HPDE6-E6E7 (cell line): ENCODE measurements at regions not wholly inside any gene's neighbourhood (a gene's known extent, or its start where the extent isn't known, plus 50 kb on each side); places are given as distances from the start of the nearest gene placed in this dataset.
"Not testable (repeated sequence)": the region's sequence is repeated elsewhere in the genome, so short reads cannot be mapped to it uniquely, and the experiment has no call there.

ENCODE experiments used
- DNase-seq: peaks from one replicate; pipeline ENCODE4 v3.0.0; 2011; ENCODE audit warnings: missing footprints; ENCODE audit errors: extremely low spot score

GRCh38 chr4:159736411-159736810, 633.5 kb downstream of the RAPGEF2 start:
- no peak for DNase-seq

DNA sequence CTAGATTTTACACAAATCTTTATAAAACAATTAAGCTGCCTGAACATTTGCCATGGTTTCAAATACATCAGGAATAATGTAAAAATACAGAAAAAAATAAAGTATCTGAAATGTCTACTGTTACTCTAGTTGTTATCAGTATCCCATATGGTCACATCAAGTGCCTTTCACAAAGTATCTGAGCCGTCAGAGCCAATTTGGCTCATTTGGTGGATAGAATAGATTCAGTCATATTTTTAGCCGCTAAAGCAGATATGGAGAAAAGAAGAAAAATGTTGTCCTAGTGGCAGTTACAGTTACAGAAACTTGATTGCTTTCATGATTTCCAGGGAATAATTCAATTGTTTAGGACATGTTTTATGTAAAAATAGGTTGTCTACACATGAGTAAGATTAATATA, 641.1 kb downstream of the RAPGEF2 start:
- no peak for DNase-seq

DNA sequence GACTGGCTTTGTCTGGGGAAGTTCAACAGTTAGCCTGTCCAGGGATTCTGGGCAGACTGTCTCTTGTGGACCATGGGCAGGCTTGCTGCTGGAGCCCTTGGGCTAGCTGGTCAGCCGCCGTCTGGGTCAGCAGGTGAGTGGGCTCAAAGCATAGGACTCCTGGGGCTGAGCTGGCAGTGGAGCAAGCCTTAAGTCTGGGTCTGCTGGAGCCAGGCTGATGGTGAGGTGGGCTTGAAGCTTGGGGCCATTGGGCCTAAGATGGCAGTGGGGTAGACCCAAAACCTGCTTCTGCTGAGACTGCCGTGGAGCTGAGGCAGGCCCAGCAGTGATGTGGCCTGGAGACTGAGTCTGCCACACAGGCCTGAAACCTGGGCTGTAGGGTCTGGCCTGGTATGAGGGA, 645.1 kb downstream of the RAPGEF2 start:
- DNase-seq, result no peak

GRCh38 chr4:159748834-159749444, 646.1 kb downstream of the RAPGEF2 start:
- DNase-seq, result no peak

- DNase-seq, result no peak
These were observed 654.6 kb downstream of the RAPGEF2 start for GRCh38 chr4:159757499-159757898.

DNA sequence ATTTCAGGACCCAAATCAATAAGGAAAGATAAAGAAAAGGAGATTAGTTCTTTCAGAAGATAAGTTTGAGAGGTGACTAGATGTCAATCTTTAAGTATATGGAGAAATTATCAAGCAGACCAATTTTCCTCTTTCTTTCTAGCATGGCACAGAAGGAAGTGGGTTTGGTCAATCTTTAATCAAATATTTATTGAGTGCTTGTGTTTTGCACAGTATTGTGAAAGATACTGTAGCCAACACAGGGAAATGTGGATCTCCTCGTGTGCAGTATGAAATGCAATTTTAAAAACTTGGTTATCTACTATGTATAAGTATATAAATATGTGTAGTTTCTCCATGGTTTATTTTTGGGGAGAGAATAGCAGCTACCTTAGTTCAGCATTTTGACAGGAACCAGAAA, 655.2 kb downstream of the RAPGEF2 start:
- DNase-seq, result no peak

- DNase-seq, result no peak
These were observed 659.8 kb downstream of the RAPGEF2 start for GRCh38 chr4:159762672-159763071.

- DNase-seq, result peak; percentile 15
These were observed 661.6 kb downstream of the RAPGEF2 start for GRCh38 chr4:159764343-159764952.

DNA sequence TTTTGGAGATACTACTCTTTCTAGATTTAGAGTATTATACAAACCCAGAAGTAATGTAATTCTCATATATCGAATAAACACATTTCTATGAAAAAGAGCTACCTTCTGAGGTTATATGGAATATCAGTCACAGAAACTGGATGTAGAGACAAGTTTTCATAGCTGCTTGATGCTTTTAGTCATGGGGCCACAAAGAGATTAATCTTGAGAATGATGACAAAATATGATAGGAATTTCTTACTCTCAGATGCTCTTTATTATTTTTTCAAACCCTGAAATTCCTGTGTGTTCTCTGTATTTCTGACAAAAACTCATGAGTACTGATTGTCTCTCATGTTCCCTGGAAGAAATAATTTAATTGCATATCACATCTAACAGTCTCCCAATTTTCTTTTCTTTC, 662.5 kb downstream of the RAPGEF2 start:
- no peak for DNase-seq

DNA sequence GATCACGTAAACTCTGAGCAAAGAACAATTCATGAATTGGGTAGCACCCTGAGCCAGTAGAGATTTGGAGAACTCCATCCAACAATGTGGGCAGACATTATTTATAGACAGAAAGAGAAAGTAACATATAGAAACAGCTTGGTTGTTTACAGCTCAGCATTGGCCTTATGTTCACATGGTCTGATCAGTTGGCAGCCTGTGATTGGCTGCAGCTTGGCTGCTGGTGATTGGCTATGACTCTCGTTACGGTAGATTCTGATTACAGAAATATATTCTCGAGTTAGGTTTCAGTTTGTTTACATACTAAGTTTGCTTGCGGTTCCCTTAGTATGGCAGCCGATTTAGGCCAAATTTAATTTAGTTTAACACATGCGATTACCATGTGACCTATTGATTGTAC, 663.4 kb downstream of the RAPGEF2 start:
- DNase-seq, result no peak

GRCh38 chr4:159767406-159767805, 664.5 kb downstream of the RAPGEF2 start:
- DNase-seq, result no peak

DNA sequence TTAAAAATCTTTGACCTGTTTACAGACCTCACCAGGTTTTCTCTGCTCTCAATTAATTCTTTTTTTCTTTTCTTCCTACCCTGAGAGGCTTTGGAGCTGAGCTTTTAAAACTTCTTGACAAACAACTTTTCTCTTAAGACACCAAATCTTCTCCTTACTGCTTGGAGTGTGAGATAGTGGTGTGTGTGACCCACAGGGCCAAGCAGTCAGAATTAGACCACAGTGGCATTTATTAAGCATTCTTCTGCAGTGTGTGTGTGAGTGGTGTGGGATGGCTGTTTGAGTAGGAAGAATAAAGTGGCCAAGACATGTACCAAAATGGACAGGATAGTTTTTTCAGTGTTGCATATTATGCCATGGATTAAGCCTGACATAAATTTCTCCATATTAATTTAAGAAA, 665.1 kb downstream of the RAPGEF2 start:
- no peak for DNase-seq

GRCh38 chr4:159770401-159770800, 667.5 kb downstream of the RAPGEF2 start:
- DNase-seq, result no peak

DNA sequence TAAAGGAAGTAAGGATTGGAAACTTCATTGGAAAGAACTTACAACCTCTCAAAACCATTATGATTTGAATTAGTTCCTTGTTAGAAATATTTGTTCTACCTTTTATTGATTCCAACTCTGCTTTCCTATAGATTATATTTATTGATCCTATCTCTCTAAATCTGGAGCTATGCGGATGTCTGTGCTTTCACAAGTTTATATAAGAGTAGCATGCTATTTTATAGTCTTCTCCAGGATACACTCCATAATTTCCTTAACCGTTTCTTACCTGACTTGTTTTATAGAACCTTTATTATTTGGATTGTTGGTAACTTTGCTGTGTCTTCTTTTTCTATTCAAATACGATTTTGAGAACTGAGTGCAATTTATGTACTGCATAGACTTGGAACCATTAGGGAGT, 668.1 kb downstream of the RAPGEF2 start:
- DNase-seq, result no peak

DNA sequence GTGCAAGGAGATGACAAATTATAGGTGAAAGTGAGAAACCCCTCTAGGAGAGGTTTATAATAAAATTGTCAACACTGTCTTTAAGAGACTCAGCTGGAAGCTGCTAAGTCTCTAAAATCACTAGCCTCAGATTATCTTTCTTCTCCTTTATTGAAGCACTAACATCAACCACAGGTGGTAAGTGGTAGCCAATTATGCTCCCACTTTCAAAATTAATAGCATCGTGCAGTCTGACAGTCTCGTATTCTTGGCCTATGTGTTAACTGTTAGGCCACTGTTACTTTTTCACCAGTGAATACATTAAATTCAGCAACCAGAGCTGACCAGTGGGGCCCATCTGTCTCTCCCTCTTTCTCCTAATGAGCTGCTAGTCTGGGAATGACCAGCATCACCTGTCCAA, 674.1 kb downstream of the RAPGEF2 start:
- DNase-seq, result no peak

DNA sequence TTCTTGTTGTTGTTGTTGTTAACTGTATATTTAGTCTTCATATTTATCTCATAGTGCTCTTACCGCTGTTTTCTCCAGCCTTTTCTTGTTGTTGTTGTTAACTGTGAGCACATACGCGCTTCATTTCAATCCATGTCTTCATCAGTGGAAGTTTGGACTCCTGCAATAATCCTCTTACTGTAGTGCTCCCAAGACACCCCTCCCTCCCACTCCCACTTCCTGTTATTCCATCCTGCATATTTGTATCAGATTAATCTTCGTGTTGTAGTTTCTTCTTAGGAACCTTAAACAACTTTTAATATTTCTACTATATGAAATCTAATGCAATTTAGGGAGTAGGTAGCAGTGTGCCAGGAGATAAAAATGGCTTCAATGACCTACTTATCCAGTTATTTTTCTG, 674.8 kb downstream of the RAPGEF2 start:
- no peak for DNase-seq

DNA sequence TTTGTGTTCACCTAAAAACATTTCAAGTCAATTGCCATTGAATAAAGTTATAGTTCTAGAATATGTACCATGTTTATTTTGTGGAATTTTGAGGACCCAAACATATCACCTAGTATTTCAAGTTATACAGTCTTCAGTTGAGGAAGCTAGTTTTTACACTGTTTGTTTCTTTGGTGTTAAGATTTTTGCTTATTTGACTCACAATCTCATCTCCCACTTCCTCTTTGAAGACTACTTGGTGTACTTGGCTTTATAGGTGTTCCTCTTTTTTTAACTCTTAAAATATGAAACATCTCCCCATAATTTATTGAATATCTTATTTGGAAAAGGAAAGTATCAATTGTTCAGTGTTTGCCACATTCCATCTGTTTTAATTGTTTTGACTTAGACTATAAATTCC, 675.4 kb downstream of the RAPGEF2 start:
- no peak for DNase-seq

DNA sequence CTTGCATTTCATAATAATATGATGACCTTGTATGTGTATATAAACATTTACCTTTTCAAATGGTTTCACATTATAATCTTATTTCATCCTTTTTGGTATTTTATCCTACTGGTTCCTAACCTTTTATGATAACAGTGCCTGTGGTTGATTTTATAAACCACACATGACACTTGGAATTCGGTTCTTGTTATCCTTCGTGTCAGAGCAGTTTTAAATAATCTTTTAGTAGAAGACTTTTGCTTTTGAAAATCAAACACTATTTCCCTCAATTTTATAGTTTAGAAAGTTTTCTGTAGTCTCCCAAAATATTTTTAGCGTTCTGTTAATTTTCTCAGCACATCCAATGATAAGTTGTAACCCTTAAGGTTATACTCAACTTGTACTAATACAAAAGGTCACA, 676.8 kb downstream of the RAPGEF2 start:
- DNase-seq, result no peak

- no peak for DNase-seq
These were observed 677.5 kb downstream of the RAPGEF2 start for GRCh38 chr4:159780196-159780922.

DNA sequence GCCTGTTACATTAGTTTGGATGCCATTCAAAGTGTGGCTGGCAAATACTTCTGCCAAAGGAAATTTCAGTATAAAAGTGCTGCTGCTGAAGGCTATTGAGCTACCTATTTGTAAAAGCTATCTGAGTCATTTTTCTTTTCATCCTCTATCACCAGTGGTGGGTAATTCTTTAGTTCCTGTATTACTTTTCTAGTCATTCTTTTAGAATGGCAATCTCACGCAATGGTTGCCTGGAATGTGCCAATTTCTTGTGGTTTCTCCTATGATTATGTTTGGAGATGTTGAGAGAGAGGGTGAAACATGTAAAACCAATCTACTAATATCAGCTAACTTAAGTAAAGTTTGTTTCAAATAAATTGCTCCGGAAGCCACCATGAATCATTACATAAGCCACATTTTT, 685.0 kb downstream of the RAPGEF2 start:
- no peak for DNase-seq

DNA sequence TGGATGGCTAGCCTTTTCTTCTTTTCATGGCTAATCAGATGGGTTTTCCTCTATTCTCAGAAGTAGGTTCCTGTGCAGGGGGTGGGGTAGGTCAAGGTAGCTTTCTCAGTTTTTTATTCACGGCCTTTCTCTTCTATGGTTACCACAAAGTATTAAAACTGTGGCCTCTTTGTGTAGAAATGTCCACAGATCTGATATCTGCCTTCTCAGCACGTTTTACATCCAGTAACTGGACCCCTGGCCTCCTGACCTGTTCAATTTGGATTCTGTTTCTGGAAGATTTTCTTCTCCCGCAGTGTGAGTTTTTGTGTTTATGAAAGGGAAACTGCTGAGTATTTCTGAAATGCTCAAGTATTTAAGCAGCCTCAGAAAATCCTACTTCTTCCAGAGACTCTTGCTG, 688.5 kb downstream of the RAPGEF2 start:
- no peak for DNase-seq

- DNase-seq, result not testable (repeated sequence)
These were observed 701.7 kb downstream of the RAPGEF2 start for GRCh38 chr4:159804592-159804991.

GRCh38 chr4:159823743-159824142, 720.9 kb downstream of the RAPGEF2 start:
- no peak for DNase-seq
